NCI-H2196 treated with DMSO at 0.1 percent for 48 hours (cell line): ENCODE measurements at regions not wholly inside any gene's neighbourhood (a gene's known extent, or its start where the extent isn't known, plus 50 kb on each side); places are given as distances from the start of the nearest gene placed in this dataset.

ENCODE experiments used
- DNase-seq: peaks from one replicate; lab custom pipeline; 2025; ENCODE audit not compliant: unreplicated experiment; lab: John Stamatoyannopoulos, UW

DNA sequence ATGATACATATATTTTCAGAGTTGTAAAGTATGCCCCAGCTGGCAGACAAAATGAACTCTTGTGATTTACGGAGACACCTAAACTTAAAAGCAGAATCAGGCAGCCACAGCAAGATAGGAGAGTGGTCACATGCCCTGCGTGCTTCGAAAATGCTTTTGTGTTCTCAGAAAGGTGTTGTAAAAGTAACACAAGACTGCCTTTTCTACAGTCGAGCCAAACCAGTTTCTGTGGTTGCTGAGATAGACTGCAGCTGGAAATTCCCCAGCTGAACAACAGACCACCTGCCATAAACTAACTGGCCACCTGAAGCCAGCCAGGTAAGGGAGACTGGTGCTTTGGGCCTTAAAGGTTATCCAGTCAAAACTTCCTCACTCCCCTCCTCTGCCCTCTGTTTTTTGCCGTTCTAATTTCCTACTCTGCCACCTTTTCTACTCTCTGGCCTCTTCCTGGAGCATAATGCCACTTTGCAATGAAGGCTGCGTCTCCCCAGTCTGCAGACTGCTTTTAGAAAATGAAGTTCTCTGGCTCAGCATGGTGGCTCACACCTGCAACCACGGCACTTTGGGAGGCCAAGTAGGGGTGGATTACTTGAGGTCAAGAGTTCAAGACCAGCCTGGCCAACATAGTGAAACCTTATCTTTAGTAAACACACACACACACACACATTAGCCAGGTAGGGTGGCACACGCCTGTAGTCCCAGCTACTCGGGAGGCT is 381.2 kb upstream of the SLITRK1 start:
- no peak for DNase-seq

DNA sequence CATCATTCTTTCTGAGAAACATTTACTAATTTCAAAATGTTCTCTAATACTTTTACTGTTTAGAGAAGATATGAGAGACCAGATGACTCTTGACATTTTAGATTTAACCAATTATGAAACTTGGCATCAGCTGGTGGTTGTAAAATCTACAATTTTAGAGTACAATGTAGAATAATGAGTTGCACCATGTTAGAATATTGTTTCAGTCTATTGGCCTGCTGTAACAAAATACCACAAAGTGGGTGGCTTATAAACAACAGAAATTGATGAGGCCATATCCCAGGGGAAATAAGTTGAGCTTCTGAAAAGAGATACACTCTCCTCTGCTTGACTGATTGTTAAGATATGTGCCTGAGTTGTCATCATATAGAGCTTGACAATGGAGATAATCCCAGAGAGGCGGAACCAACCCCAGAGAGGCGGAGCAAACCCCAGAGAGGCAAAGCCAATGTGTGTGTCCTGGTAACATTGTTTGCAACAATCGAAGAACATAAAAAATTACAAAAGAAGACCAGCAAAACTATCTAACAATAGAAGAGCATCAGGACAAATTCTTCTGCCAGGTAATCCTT is 373.0 kb upstream of the SLITRK1 start:
- no peak for DNase-seq

DNA sequence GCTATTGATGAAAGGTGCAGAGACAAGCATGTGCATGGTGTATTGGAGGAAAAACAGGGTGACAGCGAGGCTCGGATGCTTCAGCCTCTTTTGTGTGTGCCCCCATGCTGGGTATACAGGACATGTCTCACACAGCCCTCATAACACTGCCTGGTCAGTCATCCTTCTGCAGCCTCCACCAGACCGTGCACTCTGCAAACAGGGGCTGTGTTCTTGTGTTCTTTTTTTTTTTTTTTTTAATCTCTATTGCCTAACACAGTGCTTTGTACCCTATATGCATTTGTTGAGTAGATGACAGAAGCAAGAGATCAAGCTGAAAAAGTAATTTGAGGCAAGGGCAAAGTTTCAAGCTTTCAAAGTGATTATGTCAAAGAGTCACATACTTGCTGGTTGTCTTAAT is 367.2 kb upstream of the SLITRK1 start:
- DNase-seq = no peak

DNA sequence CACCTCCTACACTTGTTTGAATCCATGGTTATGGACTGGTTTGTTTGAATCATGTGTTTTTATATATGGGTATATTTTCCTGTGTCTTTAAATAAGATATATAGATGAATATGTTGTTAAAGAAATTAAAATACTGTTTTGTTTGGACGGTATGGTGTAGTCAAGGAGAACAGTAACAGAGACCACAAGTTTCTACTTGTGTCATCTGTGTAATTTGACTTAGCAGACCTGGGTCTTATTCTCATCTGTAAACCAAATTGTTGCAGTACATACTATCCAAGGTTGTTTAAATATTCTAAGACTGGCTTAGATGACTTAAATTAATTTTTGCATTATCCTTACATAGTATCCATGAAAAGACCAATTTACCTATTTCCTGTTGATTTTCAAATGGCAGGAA is 361.1 kb upstream of the SLITRK1 start:
- DNase-seq = no peak

DNA sequence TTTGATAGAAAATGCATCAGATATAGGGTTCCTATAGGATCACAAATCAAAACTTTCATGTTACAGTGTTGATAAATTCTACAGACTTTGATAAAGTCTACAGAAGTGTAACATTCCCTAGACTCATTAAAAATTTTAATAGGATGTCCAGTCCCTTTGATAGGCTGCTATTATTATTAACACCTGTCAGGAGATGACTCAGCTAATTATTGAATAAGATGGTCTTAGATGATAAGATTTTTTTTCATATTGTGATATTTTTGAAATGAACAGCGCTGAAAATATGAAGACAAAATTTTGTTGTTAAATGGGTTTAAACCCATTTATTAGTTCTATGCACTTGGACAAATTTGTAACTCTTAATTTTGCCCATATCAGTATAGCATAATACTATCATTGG is 356.8 kb upstream of the SLITRK1 start:
- DNase-seq = no peak

DNA sequence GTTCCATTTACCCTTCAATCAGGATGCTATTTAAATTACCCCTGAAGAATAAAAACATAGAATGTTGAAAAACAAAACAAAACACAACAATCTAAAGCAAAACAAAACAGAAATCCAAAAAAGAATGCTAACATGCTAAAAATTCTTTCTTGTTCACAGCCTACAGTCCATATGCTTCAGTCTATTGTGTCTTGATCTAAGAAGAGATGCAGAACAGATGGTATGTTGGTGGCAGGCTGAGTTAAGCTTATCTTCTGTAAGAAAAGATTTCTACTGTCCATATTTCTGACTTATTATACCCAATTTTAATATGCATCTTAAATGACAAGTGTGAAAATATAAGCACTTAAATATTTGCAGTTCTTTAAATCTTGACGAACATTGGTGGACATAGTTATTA is 356.1 kb upstream of the SLITRK1 start:
- DNase-seq = no peak

DNA sequence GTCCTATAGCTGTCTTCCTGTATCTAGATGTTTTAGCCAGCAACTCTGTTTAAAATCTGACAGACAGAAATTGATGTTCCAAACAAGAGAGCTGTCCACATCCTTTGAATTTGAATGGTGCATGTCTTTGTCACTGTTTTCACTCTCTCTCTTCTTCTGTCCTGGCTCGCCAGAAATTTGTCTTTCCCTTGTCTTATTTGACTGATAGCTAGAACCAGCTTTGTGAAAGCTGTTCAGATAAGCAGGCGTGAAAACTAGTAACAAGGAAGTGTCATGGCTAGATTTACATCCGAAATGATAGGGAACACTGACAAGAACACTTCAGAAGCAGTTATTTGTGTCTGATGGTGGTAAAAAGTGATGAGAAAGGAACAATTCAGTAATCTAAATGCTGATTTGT is 354.9 kb upstream of the SLITRK1 start:
- DNase-seq = no peak

DNA sequence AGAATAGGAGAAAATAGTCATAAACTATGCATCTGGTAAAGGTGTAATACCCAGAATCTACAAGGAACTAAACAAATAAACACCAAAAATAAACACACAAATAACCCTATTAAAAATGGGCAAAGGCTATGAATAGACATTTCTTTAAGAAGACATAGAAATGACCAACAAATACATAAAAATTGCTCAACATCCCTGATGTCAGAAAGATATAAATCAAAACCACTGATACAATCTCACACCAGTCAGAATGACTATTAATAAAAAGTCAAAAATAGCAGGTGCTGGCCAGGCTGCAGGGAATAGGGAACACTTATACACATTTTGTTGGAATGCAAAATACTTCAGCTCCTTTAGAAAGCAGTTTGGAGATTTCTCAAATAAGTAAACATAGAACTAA is 352.1 kb upstream of the SLITRK1 start:
- no peak for DNase-seq

DNA sequence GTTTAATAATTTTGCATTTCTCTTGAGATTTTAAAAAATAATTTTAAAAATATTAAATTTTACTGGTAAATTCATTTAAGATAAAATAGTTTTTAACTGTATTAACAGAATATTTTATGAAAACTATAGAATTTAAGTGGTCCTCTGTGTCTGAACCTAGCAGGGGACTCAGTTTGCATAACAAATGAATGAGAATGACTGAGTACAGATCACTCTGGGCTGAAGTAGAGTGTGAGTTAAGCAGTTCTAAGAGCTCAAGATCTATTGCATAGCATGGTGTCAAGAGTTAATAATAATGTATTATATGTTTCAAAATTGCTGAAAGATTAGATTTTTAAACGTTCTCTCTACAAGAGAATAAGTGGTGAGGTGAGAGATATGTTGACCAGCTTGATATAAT is 348.3 kb upstream of the SLITRK1 start:
- no peak for DNase-seq

DNA sequence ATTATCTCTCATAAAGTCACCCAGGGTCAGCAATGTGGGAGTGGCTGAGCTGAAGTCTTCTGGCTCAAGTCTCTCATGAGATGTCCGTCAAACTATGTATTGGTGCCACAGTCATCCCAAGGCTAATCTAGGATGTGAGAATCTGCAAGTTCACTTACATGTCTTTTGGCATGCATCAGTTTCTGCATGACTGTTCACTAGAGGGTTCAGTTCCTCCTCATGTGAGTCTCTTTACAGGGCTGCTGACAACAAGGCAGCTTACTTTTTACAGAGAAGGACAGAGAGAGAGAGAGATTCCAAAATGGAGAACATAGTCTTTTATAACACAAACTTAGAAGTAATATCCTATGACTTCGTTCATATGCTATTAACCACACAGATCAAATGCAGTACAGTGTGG is 328.8 kb upstream of the SLITRK1 start:
- no peak for DNase-seq

DNA sequence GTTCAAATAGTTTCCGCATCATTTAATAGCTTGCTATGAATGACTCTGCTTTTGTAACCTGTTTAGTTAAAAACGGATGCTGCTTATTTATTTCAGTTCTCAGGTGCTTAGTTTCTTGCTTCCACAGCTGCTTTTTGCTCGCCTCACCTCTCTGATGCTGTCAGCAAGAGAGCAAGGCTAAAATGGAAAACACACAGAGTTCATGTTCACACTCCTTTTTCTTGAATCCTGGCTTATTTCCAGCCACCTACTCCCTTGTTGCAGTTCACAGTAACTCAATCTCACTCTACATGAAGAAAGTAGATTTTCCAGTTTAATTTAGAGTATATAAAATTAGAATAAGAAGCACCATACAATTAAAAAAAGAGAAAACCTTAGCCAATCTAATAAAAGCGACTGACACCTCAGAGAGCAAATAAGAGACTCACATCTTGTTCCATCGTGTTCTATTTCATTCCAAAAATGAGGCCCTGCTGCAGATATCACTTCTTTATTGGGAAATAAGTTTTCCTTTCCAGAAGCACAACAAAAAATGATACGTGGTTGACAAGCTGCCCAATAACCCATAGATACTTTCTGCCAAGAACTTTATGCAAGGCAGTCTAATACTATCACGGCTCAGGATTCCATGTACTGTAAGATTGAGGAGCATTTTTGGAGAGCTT is 326.1 kb upstream of the SLITRK1 start:
- DNase-seq = no peak

DNA sequence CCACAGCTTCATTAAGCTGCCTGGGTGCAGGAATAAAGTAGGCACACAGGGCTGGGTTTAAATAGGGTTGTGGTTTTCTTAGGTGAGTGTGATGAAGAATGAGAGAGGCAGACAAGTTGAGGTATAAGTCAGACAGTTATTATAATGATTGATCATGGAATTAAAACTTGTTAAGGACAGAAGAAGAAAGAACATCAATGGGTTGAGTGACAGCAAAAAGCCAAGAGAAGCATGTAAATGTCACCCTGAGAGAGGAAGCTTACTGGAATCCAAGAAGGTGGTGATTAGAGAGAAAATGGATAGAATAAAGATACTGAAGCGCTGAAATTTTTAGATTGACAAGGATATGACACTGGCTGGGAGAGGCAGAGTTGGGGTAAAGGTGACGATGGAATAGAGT is 325.2 kb upstream of the SLITRK1 start:
- DNase-seq = no peak

DNA sequence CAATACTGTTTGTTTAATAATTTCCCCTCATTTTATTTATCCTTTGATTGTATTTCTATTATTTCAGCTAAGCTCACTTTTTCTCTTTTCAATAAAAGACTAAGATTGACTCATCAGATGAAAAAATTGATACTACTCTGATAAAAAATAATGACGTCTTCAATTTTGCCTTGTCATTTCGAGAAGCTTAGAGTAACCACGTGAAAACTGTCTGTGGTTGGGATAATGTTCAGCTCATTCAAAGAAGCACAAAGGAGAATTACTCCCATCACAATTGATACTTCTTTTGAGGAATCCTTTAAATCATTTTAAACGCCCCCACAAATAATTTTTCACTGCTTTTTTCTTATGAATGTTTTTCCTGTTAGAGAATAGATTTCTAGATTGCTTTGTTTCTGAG is 318.7 kb upstream of the SLITRK1 start:
- DNase-seq = no peak

DNA sequence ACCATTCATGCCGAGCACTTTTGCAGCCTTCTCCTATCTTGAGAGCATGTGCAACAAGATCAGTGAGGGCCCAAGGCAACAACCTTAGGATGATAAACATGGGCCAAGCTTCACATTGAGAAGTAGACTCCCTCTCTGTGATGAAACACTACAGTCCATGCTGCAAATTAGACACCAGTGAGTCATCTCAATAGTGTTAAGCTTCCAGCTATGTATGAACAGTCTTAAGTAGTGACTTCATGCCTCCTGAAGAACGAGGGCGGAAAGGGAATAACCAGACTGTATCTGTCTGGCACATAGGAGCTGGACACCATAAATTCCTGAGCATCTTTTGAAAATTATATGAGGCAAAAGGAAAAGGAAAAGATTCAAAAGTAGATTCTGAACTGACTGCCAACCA is 309.9 kb upstream of the SLITRK1 start:
- no peak for DNase-seq

DNA sequence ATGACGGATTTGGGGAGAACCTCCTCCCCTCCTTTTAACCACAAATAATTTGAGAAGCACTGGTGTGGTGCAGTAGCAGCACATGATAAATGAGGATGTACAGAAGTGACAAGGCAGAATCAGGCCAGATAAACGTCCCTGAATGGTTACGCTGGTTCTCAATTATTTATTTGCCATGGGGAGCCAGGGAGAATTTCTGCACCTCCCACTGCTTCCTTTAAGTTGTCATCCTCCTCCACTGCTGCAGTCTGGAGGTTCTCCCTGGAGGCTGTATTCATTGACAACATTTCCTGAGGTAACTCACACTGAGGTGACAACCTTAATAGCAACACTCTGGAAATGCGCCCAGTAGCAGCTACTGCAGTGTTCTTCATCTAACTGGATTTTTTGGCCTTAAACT is 308.9 kb upstream of the SLITRK1 start:
- DNase-seq = no peak

DNA sequence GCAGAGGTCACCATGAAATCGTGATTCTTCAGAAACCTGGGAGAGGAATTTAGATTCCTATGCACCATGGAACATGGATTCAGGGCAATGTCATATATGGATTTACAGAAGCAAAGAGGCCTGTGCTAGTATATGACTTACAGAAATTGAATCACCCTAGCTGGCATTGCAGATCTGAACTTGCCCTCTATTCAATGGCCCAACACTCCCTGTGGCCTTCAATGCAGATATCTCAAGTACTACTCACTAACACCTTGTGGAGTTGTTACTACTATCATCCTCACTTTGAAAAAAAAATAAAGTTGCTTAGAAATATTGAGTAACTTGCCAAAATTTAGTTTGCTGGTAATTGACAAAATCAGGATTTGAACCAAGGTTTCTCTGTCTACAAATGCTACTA is 305.4 kb upstream of the SLITRK1 start:
- DNase-seq = no peak

DNA sequence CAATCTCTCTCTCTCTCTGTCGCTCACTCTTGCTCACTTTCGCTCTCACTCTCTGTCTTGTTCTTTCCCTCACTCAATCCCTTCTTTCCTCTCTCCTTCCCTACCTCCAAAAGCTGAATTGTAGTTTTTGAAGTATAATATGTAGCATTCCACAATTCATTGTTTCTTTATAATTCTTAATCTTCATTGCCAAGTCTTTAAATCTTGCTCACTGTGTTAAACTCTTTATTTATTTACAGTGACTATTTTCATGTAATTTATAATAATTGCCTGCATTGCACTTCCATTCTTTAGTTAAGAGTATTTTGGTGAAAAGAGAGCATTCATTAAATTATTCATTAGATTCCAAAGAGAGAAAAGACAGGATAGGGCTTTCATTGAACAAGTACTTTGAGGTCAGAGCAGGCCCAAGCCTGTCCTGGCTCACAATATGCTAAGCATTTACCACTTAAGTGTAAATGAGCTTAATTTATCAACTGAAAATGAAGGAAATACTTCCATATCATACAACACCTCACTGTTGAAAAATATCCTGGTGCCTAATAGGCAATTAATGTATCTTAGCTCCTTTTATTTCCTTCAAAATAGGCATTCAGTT is 257.4 kb upstream of the SLITRK1 start:
- DNase-seq = no peak

DNA sequence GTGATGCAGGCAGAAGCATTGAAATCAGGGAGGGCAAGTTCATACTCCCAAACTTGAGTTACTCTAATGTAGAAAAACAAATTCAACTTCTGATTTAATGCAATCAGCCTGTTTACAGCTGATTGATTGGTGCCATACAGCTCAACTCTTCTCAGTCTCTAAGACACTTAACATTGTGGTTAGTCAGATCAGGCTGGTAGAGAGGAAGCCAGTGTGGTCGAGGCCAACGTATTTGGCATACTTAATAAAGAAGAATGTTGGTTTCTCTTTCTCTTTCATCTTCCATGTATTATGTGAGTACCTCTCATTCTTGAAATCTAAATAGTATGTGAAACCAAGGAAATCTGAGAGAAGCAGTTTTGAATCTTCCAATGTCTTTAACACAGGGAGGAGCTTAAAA is 255.0 kb upstream of the SLITRK1 start:
- DNase-seq = no peak

DNA sequence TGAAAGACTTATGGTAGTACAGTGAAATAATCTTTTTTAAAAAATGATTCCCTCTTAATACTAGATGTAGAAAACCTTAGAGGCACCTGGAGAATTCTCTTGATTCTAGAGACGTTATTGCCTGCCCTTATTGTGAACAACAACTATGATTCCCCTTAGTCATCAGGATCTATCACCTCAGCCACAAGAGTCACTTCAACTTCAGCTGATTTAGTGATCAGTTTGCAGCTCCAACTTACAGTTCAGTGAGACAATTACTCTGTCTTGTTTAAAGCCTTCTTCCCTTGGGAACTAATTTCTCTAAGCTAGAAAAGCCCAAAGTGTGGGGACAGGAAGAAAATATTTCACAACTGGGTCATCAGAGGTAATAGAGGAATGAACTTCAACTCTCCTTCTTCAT is 254.3 kb upstream of the SLITRK1 start:
- DNase-seq = no peak

DNA sequence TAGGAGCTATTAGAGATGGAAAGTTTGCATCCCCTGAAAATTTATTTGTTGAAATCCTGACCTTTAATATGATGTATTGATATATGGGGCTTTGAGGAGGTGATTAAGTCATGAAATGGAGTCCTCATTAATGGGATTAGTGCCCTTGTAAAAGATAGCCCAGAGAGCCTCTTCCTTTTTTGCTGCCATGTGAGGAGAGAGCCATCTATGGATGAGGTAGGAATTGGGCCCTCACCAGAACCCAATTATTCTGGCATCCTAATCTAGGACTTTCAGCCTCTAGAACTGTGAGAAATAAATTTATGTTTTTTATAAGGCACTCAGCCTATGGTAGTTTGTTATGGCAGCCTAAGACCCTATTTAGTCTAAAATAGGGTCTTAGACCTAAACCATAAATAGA is 250.2 kb upstream of the SLITRK1 start:
- no peak for DNase-seq

DNA sequence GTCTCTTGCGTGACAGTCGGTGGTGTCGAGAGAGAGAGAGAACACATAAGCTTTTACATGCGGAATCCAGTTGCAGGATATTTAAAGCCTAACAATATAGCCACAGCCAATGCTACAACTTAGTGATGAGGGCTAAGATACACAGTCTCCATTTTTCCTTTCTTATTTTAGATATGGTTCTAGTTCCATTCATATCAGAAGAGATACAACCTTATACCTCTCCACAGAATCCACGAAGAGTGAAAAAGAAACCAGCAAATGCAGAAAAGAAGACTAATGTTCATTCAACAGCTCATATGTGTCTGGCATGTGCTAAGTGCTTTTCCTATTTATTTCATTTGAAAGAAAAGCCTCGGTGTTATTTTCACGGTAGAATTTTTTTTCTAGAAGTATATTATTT is 249.0 kb upstream of the SLITRK1 start:
- no peak for DNase-seq

DNA sequence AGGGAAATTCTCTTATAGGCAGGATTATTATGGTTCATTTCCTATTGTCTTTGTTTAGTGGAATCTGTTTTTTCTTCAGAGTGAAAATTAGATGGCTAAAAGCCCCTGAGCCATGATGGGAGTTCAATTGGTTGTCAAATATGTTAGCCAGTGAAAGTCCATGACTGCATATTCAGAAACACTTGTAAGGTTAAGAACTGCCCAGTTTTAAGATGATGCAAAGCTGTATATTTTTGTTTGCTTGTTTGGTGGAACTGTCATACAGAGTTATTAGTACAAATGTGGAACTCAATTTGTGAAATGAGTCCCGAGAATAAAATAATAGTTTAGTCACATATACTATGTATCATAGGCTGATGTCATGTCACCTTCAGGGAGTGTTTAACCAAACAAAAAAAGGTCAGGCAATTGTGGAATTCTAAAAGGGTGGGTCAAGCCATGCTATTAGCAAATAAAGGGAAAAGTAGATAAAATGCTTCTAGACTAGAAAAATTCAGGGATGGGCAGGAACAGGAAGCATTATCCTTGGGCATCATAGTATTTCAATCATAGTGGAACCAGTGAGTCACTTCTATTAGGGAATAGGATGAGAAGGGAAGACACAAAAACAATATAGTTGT is 248.3 kb upstream of the SLITRK1 start:
- DNase-seq = no peak
